ENCODE measurements at regions not wholly inside any gene's neighbourhood (a gene's known extent, or its start where the extent isn't known, plus 50 kb on each side); places are given as distances from the start of the nearest gene placed in this dataset.

DNA sequence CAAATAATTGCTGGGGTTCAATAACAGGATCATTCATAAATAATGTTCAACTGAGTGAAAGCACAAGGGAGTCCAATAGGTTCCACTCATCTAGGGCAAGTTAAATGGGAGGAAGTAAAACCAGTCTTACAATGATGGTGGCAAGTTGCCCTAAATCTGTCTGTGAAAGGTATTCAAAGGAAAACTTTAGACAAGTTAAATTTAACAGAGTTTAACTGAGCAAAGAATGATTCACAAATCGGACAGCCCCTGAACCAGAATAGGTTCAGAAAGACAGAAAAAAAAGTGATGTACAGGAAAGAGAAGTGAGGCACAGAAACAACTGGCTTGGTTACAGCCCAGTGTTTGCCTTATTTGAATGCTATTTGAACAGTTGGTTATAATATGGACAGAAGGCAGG, 183.5 kb upstream of the ADGRL4 start:
- no peak for TF ChIP-seq CTCF (conservative IDR thresholded peaks at IDR 0.05; ENCODE audit: low read depth, low read length)
- no peak for TF ChIP-seq EZH2 (IDR thresholded peaks at IDR 0.05; ENCODE audit: borderline replicate concordance, low read depth, low read length, poor library complexity, severe bottlenecking)

All from A673 (cell line).